ENCODE measurements at regions not wholly inside any gene's neighbourhood (a gene's known extent, or its start where the extent isn't known, plus 50 kb on each side); places are given as distances from the start of the nearest gene placed in this dataset.
A peak's percentile ranks its signal among the peaks of the same experiment; 100 is the strongest.

GRCh38 chr18:76075777-76076176 is 419.3 kb downstream of the ZNF516 start:
- H3K27ac ChIP-seq (ENCODE audit: low read depth in 2 of 2, low read length in 2 of 2): no peak overlapping the region
- H3K9ac ChIP-seq (ENCODE audit: low read length in 3 of 3): no peak overlapping the region
- intact Hi-C loops (cut with DNase I): no loop called here
- H3K4me1 ChIP-seq (ENCODE audit: control insufficient read depth in 2 of 3, insufficient read depth in 2 of 3, low read depth in 1 of 3, low read length in 3 of 3): no peaks in the 10 kb centered on the region
- no peak for FAIRE-seq
- no peak for DNase-seq
- H3K36me3 ChIP-seq (ENCODE audit: control insufficient read depth in 2 of 3, insufficient read depth in 3 of 3, low read length in 3 of 3): no peaks in the 10 kb centered on the region
- no peaks in the 10 kb centered on the region for H3K9me3 ChIP-seq (ENCODE audit: control insufficient read depth in 2 of 3, insufficient read depth in 1 of 3, low read length in 3 of 3)
- no peak for TF ChIP-seq CTCF (IDR thresholded peaks at IDR 0.05; ENCODE audit: borderline replicate concordance, extremely low read depth, insufficient read depth)
- no peak overlapping the region for H3K4me3 ChIP-seq (ENCODE audit: low read length in 3 of 3)
- no peaks in the 10 kb centered on the region for H3K27me3 ChIP-seq (ENCODE audit: control insufficient read depth, insufficient read depth, low read length)

DNA sequence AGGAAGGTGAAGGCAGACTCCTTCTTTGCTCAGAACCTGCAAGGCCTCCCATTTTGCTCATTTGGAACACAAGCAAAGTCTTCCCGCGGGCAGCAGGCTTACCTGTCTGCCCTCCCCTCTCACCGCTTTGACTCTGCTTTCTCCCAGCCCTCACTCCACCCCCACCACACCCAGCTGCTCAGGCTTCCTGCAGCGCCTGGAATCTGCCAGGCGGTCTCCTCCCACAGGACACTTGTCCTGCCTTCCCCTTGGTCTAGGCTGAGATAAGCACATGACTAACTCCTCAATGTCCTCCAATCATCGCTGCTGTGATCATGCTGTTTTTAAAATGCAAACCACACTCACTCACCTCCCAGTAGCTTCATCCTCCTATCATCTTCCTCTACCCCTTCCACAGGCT is 430.0 kb downstream of the ZNF516 start:
- FAIRE-seq: no peak
- Histone ChIP-seq H3K27ac (ENCODE audit: low read depth in 2 of 2, low read length in 2 of 2) (no peak overlapping the region), H3K27me3 (ENCODE audit: control insufficient read depth, insufficient read depth, low read length) (no peaks in the 10 kb centered on the region), H3K9me3 (ENCODE audit: control insufficient read depth in 2 of 3, insufficient read depth in 1 of 3, low read length in 3 of 3) (no peaks in the 10 kb centered on the region), H3K4me3 (ENCODE audit: low read length in 3 of 3) (no peak overlapping the region), H3K9ac (ENCODE audit: low read length in 3 of 3) (no peak overlapping the region), H3K36me3 (ENCODE audit: control insufficient read depth in 2 of 3, insufficient read depth in 3 of 3, low read length in 3 of 3) (no peaks in the 10 kb centered on the region), H3K4me1 (ENCODE audit: control insufficient read depth in 2 of 3, insufficient read depth in 2 of 3, low read depth in 1 of 3, low read length in 3 of 3) (no peaks in the 10 kb centered on the region)
- DNase-seq: peak in 2 of 5 donors; percentile 10 to 18
- no peak for TF ChIP-seq CTCF (IDR thresholded peaks at IDR 0.05; ENCODE audit: borderline replicate concordance, extremely low read depth, insufficient read depth)
- intact Hi-C loops (cut with DNase I): no loop called here

GRCh38 chr18:76058146-76058545 is 436.9 kb downstream of the ZNF516 start:
- no peaks in the 10 kb centered on the region for H3K9me3 ChIP-seq (ENCODE audit: control insufficient read depth in 2 of 3, insufficient read depth in 1 of 3, low read length in 3 of 3)
- H3K4me1 ChIP-seq (ENCODE audit: control insufficient read depth in 2 of 3, insufficient read depth in 2 of 3, low read depth in 1 of 3, low read length in 3 of 3): no peaks in the 10 kb centered on the region
- no peak for TF ChIP-seq CTCF (IDR thresholded peaks at IDR 0.05; ENCODE audit: borderline replicate concordance, extremely low read depth, insufficient read depth)
- DNase-seq: no peak
- H3K27me3 ChIP-seq (ENCODE audit: control insufficient read depth, insufficient read depth, low read length): no peaks in the 10 kb centered on the region
- no peaks in the 10 kb centered on the region for H3K36me3 ChIP-seq (ENCODE audit: control insufficient read depth in 2 of 3, insufficient read depth in 3 of 3, low read length in 3 of 3)
- no peak overlapping the region for H3K9ac ChIP-seq (ENCODE audit: low read length in 3 of 3)
- no peak overlapping the region for H3K27ac ChIP-seq (ENCODE audit: low read depth in 2 of 2, low read length in 2 of 2)
- intact Hi-C loops (cut with DNase I): no loop called here
- no peak overlapping the region for H3K4me3 ChIP-seq (ENCODE audit: low read length in 3 of 3)
- FAIRE-seq: no peak

DNA sequence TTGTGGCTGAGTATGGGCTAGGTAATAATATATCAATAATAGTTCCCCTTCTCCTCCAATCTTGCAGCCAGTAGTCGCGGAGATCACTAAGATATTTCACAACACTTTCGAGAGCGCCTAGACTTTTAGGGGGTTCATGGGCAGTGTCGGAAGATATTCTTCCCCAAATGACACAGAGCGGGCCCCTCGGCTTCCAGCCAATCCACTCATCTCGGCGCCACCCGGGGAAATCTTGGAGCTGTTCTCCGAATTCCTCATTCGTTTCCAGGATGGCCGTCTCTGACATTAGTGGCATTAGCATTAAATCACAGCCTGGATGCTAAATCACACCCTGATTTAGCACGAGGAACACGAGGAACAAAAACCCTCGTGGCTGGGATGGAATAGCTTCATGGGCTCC is 437.7 kb downstream of the ZNF516 start:
- Histone ChIP-seq H3K9ac (ENCODE audit: low read length in 3 of 3) (no peak overlapping the region), H3K9me3 (ENCODE audit: control insufficient read depth in 2 of 3, insufficient read depth in 1 of 3, low read length in 3 of 3) (no peaks in the 10 kb centered on the region), H3K27ac (ENCODE audit: low read depth in 2 of 2, low read length in 2 of 2) (no peak overlapping the region), H3K27me3 (ENCODE audit: control insufficient read depth, insufficient read depth, low read length) (no peaks in the 10 kb centered on the region), H3K36me3 (ENCODE audit: control insufficient read depth in 2 of 3, insufficient read depth in 3 of 3, low read length in 3 of 3) (no peaks in the 10 kb centered on the region), H3K4me1 (ENCODE audit: control insufficient read depth in 2 of 3, insufficient read depth in 2 of 3, low read depth in 1 of 3, low read length in 3 of 3) (no peaks in the 10 kb centered on the region), H3K4me3 (ENCODE audit: low read length in 3 of 3) (no peak overlapping the region)
- intact Hi-C loops (cut with DNase I): no loop called here
- DNase-seq (no peak), FAIRE-seq (no peak)
- no peak for TF ChIP-seq CTCF (IDR thresholded peaks at IDR 0.05; ENCODE audit: borderline replicate concordance, extremely low read depth, insufficient read depth)

All from kidney (tissue), 13 donors.